ENCODE measurements at regions not wholly inside any gene's neighbourhood (a gene's known extent, or its start where the extent isn't known, plus 50 kb on each side); places are given as distances from the start of the nearest gene placed in this dataset.

GRCh38 chr9:115300116-115300515 is 182.2 kb upstream of the TNC start:
- Histone ChIP-seq H3K79me2 (ENCODE audit: control insufficient read depth, insufficient read depth, low read length) (no peaks in the 10 kb centered on the region), H3K36me3 (ENCODE audit: control insufficient read depth in 2 of 2, extremely low read depth in 1 of 2, insufficient read depth in 2 of 2, low read length in 2 of 2) (no peaks in the 10 kb centered on the region)
- FAIRE-seq: no peak

GRCh38 chr9:115300874-115301273 is 182.9 kb upstream of the TNC start:
- no peak overlapping the region for H3K4me3 ChIP-seq (ENCODE audit: control insufficient read depth in 2 of 3, extremely low read depth in 1 of 3, insufficient read depth in 2 of 3, low read depth in 1 of 3, low read length in 3 of 3)
- H3K9me1 ChIP-seq (ENCODE audit: control insufficient read depth, extremely low read depth, insufficient read depth, low read length): no peaks in the 10 kb centered on the region
- no peaks in the 10 kb centered on the region for H3K9me3 ChIP-seq (ENCODE audit: control insufficient read depth, low read depth, low read length)
- dilution Hi-C loops (cut with MboI; ENCODE audit: extremely low pct_ligation_motif_present, low sequenced_read_pairs): no loop called here
- no peak overlapping the region for H2AFZ ChIP-seq (ENCODE audit: control insufficient read depth, low read length)
- no peaks in the 10 kb centered on the region for H3K79me2 ChIP-seq (ENCODE audit: control insufficient read depth, insufficient read depth, low read length)
- FAIRE-seq (no peak), DNase-seq (ENCODE audit: low read depth, low spot score) (no peak)
- peaks cover 11% of the 10 kb centered on the region for H3K4me1 ChIP-seq (ENCODE audit: control insufficient read depth, extremely low read depth, insufficient read depth, low read length)
- H3K27me3 ChIP-seq (ENCODE audit: control insufficient read depth, extremely low read depth, insufficient read depth, low read length): no peaks in the 10 kb centered on the region
- TF ChIP-seq EZH2 (IDR thresholded peaks at IDR 0.05; ENCODE audit: low read length) (no peak), CTCF (optimal IDR thresholded peaks at IDR 0.05 in 1 of 3, IDR thresholded peaks at IDR 0.05 in 1 of 3, conservative IDR thresholded peaks at IDR 0.05 in 1 of 3; ENCODE audit: extremely low read depth in 1 of 3, insufficient read depth in 2 of 3, low read length in 3 of 3) (no peak)
- no peaks in the 10 kb centered on the region for H4K20me1 ChIP-seq (ENCODE audit: control insufficient read depth, extremely low read depth, insufficient read depth, low read length)
- no peak overlapping the region for H3K9ac ChIP-seq (ENCODE audit: control insufficient read depth, extremely low read depth, insufficient read depth, low read length)
- H3K4me2 ChIP-seq (ENCODE audit: control insufficient read depth, extremely low read depth, insufficient read depth, low read depth, low read length): no peak overlapping the region
- H3K27ac ChIP-seq (ENCODE audit: control insufficient read depth, insufficient read depth, low read length): no peak overlapping the region
- H3K36me3 ChIP-seq (ENCODE audit: control insufficient read depth in 2 of 2, extremely low read depth in 1 of 2, insufficient read depth in 2 of 2, low read length in 2 of 2): no peaks in the 10 kb centered on the region

More at GRCh38 chr9:115300116-115300515, 182.2 kb upstream of the TNC start:
- Histone ChIP-seq H3K4me1 (ENCODE audit: control insufficient read depth, extremely low read depth, insufficient read depth, low read length) (peaks cover 3% of the 10 kb centered on the region), H2AFZ (ENCODE audit: control insufficient read depth, low read length) (no peak overlapping the region), H4K20me1 (ENCODE audit: control insufficient read depth, extremely low read depth, insufficient read depth, low read length) (no peaks in the 10 kb centered on the region), H3K9me1 (ENCODE audit: control insufficient read depth, extremely low read depth, insufficient read depth, low read length) (no peaks in the 10 kb centered on the region), H3K27ac (ENCODE audit: control insufficient read depth, insufficient read depth, low read length) (no peak overlapping the region), H3K9ac (ENCODE audit: control insufficient read depth, extremely low read depth, insufficient read depth, low read length) (no peak overlapping the region), H3K9me3 (ENCODE audit: control insufficient read depth, low read depth, low read length) (no peaks in the 10 kb centered on the region), H3K4me2 (ENCODE audit: control insufficient read depth, extremely low read depth, insufficient read depth, low read depth, low read length) (no peak overlapping the region), H3K27me3 (ENCODE audit: control insufficient read depth, extremely low read depth, insufficient read depth, low read length) (no peaks in the 10 kb centered on the region), H3K4me3 (ENCODE audit: control insufficient read depth in 2 of 3, extremely low read depth in 1 of 3, insufficient read depth in 2 of 3, low read depth in 1 of 3, low read length in 3 of 3) (no peak overlapping the region)
- DNase-seq (ENCODE audit: low read depth, low spot score): no peak
- dilution Hi-C loops (cut with MboI; ENCODE audit: extremely low pct_ligation_motif_present, low sequenced_read_pairs): no loop called here
- TF ChIP-seq CTCF (optimal IDR thresholded peaks at IDR 0.05 in 1 of 3, IDR thresholded peaks at IDR 0.05 in 1 of 3, conservative IDR thresholded peaks at IDR 0.05 in 1 of 3; ENCODE audit: extremely low read depth in 1 of 3, insufficient read depth in 2 of 3, low read length in 3 of 3): no peak
- TF ChIP-seq EZH2 (IDR thresholded peaks at IDR 0.05; ENCODE audit: low read length): no peak
